Activated B cell treated with CpG ODN at 0.5 μM for 24 hours (primary cell): ENCODE measurements at regions not wholly inside any gene's neighbourhood (a gene's known extent, or its start where the extent isn't known, plus 50 kb on each side); places are given as distances from the start of the nearest gene placed in this dataset.

Source experiments
- ATAC-seq: fragments of 200-7000 bp; cut with Tn5 transposase; one replicate; pipeline ENCODE4 v1.10.0; 2021; ENCODE audit warnings: low read depth, mild to moderate bottlenecking, moderate library complexity
- CTCF ChIA-PET: fragments of 350-600 bp; sonication (Branson Sonifier 250); formaldehyde crosslinking; loops from one replicate; lab custom pipeline; 2021; ENCODE audit warnings: antibody characterized with exemption; lab: Charles Lee
- POLR2A ChIA-PET: fragments of 350-600 bp; sonication (Branson Sonifier 250); formaldehyde crosslinking; loops from one replicate; lab custom pipeline; 2021; ENCODE audit warnings: antibody characterized with exemption; lab: Charles Lee
- DNase-seq: peaks from one replicate; pipeline ENCODE4 v3.0.0; 2022
- H3K27ac Mint-ChIP-seq: one replicate; pipeline ENCODE4 v1.8.0; 2020; ENCODE audit warnings: mixed read lengths
- H3K27me3 Mint-ChIP-seq: one replicate; pipeline ENCODE4 v1.8.0; 2021; ENCODE audit warnings: mixed read lengths
- H3K36me3 Mint-ChIP-seq: one replicate; pipeline ENCODE4 v1.8.0; 2021; ENCODE audit warnings: low read depth, mixed read lengths
- H3K4me1 Mint-ChIP-seq: one replicate; pipeline ENCODE4 v1.8.0; 2021; ENCODE audit warnings: mixed read lengths
- H3K4me3 Mint-ChIP-seq: one replicate; pipeline ENCODE4 v1.8.0; 2020; ENCODE audit warnings: mild to moderate bottlenecking, mixed read lengths
- H3K9me3 Mint-ChIP-seq: one replicate; pipeline ENCODE4 v1.8.0; 2020; ENCODE audit warnings: mixed read lengths
- CTCF ChIP-seq: fragments of 200-600 bp; IDR thresholded peaks from one replicate; pipeline ENCODE4 v1.8.0; 2022; ENCODE audit warnings: antibody characterized with exemption, mild to moderate bottlenecking
- intact Hi-C: fragments of 100-400 bp; cut with micrococcal nuclease; formaldehyde crosslinking; loops from one replicate; pipeline ENCODE4 v1.15.1; 2024

- POLR2A ChIA-PET: no interaction called here
- H3K9me3 Mint-ChIP-seq: no peaks in the 10 kb centered on the region
- no peak overlapping the region for H3K4me3 Mint-ChIP-seq
- ATAC-seq (no peak), DNase-seq (no peak)
- CTCF ChIA-PET: no interaction called here
- peaks cover 17% of the 10 kb centered on the region for H3K27me3 Mint-ChIP-seq
- no peaks in the 10 kb centered on the region for H3K36me3 Mint-ChIP-seq
- TF ChIP-seq CTCF: no peak
- no peak overlapping the region for H3K27ac Mint-ChIP-seq
- no peaks in the 10 kb centered on the region for H3K4me1 Mint-ChIP-seq
- intact Hi-C loops: no loop called here
Observed at GRCh38 chr2:67689651-67690050, 292.5 kb downstream of the ETAA1 start.

GRCh38 chr2:67694445-67694844, 297.3 kb downstream of the ETAA1 start:
- no peaks in the 10 kb centered on the region for H3K36me3 Mint-ChIP-seq
- H3K27me3 Mint-ChIP-seq: peaks cover 17% of the 10 kb centered on the region
- ATAC-seq (no peak), DNase-seq (no peak)
- H3K4me1 Mint-ChIP-seq: no peaks in the 10 kb centered on the region
- ChIA-PET CTCF (no interaction called here), POLR2A (no interaction called here)
- no peak overlapping the region for H3K4me3 Mint-ChIP-seq
- intact Hi-C loops: no loop called here
- no peak overlapping the region for H3K27ac Mint-ChIP-seq
- H3K9me3 Mint-ChIP-seq: no peaks in the 10 kb centered on the region
- TF ChIP-seq CTCF: no peak

- Mint-ChIP-seq H3K4me1 (no peaks in the 10 kb centered on the region), H3K27me3 (peaks cover 9% of the 10 kb centered on the region), H3K9me3 (no peaks in the 10 kb centered on the region), H3K36me3 (no peaks in the 10 kb centered on the region), H3K4me3 (no peak overlapping the region), H3K27ac (no peak overlapping the region)
- DNase-seq: no peak
- no peak for ATAC-seq
- intact Hi-C loops: no loop called here
- CTCF ChIA-PET: no interaction called here
- POLR2A ChIA-PET: no interaction called here
- TF ChIP-seq CTCF: no peak
Observed at GRCh38 chr2:67701011-67701410, 303.9 kb downstream of the ETAA1 start.

- intact Hi-C loops: no loop called here
- no peak overlapping the region for H3K27ac Mint-ChIP-seq
- peaks cover 9% of the 10 kb centered on the region for H3K27me3 Mint-ChIP-seq
- TF ChIP-seq CTCF: no peak
- ChIA-PET CTCF (no interaction called here), POLR2A (no interaction called here)
- no peak overlapping the region for H3K4me3 Mint-ChIP-seq
- DNase-seq (no peak), ATAC-seq (no peak)
- no peaks in the 10 kb centered on the region for H3K9me3 Mint-ChIP-seq
- H3K4me1 Mint-ChIP-seq: no peaks in the 10 kb centered on the region
- no peaks in the 10 kb centered on the region for H3K36me3 Mint-ChIP-seq
Observed at GRCh38 chr2:67702284-67702683, 305.2 kb downstream of the ETAA1 start.

GRCh38 chr2:67702937-67703336, 305.8 kb downstream of the ETAA1 start:
- Mint-ChIP-seq H3K4me1 (no peaks in the 10 kb centered on the region), H3K27ac (no peak overlapping the region), H3K36me3 (no peaks in the 10 kb centered on the region), H3K4me3 (no peak overlapping the region), H3K27me3 (peaks cover 9% of the 10 kb centered on the region), H3K9me3 (no peaks in the 10 kb centered on the region)
- ChIA-PET POLR2A (no interaction called here), CTCF (no interaction called here)
- ATAC-seq: no peak
- intact Hi-C loops: no loop called here
- TF ChIP-seq CTCF: no peak
- no peak for DNase-seq
